ENCODE measurements at regions not wholly inside any gene's neighbourhood (a gene's known extent, or its start where the extent isn't known, plus 50 kb on each side); places are given as distances from the start of the nearest gene placed in this dataset.
"Not testable (repeated sequence)": the region's sequence is repeated elsewhere in the genome, so short reads cannot be mapped to it uniquely, and the experiment has no call there.

- TF ChIP-seq, protein P1, sequence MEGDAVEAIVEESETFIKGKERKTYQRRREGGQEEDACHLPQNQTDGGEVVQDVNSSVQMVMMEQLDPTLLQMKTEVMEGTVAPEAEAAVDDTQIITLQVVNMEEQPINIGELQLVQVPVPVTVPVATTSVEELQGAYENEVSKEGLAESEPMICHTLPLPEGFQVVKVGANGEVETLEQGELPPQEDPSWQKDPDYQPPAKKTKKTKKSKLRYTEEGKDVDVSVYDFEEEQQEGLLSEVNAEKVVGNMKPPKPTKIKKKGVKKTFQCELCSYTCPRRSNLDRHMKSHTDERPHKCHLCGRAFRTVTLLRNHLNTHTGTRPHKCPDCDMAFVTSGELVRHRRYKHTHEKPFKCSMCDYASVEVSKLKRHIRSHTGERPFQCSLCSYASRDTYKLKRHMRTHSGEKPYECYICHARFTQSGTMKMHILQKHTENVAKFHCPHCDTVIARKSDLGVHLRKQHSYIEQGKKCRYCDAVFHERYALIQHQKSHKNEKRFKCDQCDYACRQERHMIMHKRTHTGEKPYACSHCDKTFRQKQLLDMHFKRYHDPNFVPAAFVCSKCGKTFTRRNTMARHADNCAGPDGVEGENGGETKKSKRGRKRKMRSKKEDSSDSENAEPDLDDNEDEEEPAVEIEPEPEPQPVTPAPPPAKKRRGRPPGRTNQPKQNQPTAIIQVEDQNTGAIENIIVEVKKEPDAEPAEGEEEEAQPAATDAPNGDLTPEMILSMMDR (IDR thresholded peaks at IDR 0.05; ENCODE audit: borderline replicate concordance, extremely low read depth, low read length, poor library complexity, severe bottlenecking), result not testable (repeated sequence)
- not testable (repeated sequence) for TF ChIP-seq EZH2 (IDR thresholded peaks at IDR 0.05; ENCODE audit: borderline replicate concordance, low read depth, low read length, severe bottlenecking)
These were observed 356.5 kb downstream of the ZNF33B start for GRCh38 chr10:42281896-42282295.

All from DND-41 (cell line).